WERI-Rb-1 (cell line): ENCODE measurements at regions not wholly inside any gene's neighbourhood (a gene's known extent, or its start where the extent isn't known, plus 50 kb on each side); places are given as distances from the start of the nearest gene placed in this dataset.
"Not testable (repeated sequence)": the region's sequence is repeated elsewhere in the genome, so short reads cannot be mapped to it uniquely, and the experiment has no call there.

Experiments
- DNase-seq: peaks from one replicate; pipeline ENCODE4 v3.0.0-alpha.2; 2020
- H3K27ac ChIP-seq: fragments of 250-450 bp; sonication (Bioruptor Pico); 2 replicates; pipeline ENCODE4 v1.5.1; 2020; ENCODE audit warnings: mild to moderate bottlenecking, moderate library complexity
- H3K27me3 ChIP-seq: fragments of 250-450 bp; sonication (Bioruptor Pico); 2 replicates; pipeline ENCODE4 v1.5.1; 2021; ENCODE audit warnings: mild to moderate bottlenecking, low read depth, moderate library complexity; ENCODE audit not compliant: insufficient read depth, severe bottlenecking
- H3K36me3 ChIP-seq: fragments of 250-450 bp; sonication (Bioruptor Pico); 2 replicates; pipeline ENCODE4 v1.5.1; 2020; ENCODE audit warnings: mild to moderate bottlenecking, moderate library complexity
- H3K4me3 ChIP-seq: 2 replicates; pipeline ENCODE4 v1.5.1; 2011; ENCODE audit warnings: low read depth, mild to moderate bottlenecking, control low read depth, low read length
- H3K9me3 ChIP-seq: fragments of 250-450 bp; sonication (Bioruptor Pico); 2 replicates; pipeline ENCODE4 v1.5.1; 2021; ENCODE audit warnings: mild to moderate bottlenecking, moderate library complexity; ENCODE audit not compliant: severe bottlenecking
- TF ChIP-seq, protein P1 (sequence below): IDR thresholded peaks from 2 replicates; pipeline ENCODE4 v1.5.1; 2011; ENCODE audit warnings: low read depth, mild to moderate bottlenecking, control low read depth, inconsistent platforms, low read length

DNA sequence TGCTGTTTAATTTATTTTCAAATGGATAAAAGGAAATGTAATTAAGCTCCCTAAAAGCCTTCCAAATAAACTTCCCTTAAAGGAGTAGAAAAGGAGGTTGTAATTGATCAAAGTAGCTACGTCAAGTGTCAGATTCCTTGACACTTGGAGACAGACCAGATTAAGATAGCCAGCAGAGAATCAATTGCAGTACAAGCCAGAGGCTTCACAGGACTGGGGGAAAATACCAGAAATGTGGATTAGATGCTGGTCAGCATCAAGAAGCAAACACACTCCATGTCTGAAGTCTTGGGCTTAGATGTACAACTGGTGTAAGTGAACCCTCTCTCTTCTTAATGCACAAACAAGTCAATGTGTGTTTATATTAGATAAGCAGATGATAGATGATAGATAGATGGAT lies 184.9 kb upstream of the TAS2R1 start:
- Histone ChIP-seq H3K27ac (no peak overlapping the region), H3K4me3 (no peak overlapping the region), H3K9me3 (no peaks in the 10 kb centered on the region), H3K27me3 (no peaks in the 10 kb centered on the region), H3K36me3 (no peaks in the 10 kb centered on the region)
- DNase-seq: no peak
- TF ChIP-seq, protein P1, sequence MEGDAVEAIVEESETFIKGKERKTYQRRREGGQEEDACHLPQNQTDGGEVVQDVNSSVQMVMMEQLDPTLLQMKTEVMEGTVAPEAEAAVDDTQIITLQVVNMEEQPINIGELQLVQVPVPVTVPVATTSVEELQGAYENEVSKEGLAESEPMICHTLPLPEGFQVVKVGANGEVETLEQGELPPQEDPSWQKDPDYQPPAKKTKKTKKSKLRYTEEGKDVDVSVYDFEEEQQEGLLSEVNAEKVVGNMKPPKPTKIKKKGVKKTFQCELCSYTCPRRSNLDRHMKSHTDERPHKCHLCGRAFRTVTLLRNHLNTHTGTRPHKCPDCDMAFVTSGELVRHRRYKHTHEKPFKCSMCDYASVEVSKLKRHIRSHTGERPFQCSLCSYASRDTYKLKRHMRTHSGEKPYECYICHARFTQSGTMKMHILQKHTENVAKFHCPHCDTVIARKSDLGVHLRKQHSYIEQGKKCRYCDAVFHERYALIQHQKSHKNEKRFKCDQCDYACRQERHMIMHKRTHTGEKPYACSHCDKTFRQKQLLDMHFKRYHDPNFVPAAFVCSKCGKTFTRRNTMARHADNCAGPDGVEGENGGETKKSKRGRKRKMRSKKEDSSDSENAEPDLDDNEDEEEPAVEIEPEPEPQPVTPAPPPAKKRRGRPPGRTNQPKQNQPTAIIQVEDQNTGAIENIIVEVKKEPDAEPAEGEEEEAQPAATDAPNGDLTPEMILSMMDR: no peak

DNA sequence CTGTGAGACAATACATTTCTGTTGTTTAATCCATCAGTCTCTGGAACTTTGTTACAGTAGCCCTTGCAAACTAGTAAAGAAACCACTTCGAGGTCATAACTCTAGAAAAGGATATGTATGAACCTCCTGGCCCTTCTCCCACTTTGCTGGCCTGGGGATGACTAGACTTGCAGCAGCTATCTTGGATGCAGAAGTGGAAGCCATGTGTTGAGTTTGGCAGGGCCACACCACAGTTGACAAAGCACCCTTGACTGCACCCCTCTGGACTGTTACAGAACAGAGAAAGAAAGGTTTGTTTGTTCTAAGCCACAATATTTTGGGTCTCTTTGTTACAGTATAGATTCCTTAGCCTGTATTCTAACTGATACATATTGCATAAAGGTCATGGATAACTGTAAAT lies 183.2 kb upstream of the TAS2R1 start:
- TF ChIP-seq, protein P1: no peak
- H3K4me3 ChIP-seq: no peak overlapping the region
- no peaks in the 10 kb centered on the region for H3K27me3 ChIP-seq
- no peak for DNase-seq
- no peak overlapping the region for H3K27ac ChIP-seq
- H3K9me3 ChIP-seq: no peaks in the 10 kb centered on the region
- H3K36me3 ChIP-seq: no peaks in the 10 kb centered on the region

DNA sequence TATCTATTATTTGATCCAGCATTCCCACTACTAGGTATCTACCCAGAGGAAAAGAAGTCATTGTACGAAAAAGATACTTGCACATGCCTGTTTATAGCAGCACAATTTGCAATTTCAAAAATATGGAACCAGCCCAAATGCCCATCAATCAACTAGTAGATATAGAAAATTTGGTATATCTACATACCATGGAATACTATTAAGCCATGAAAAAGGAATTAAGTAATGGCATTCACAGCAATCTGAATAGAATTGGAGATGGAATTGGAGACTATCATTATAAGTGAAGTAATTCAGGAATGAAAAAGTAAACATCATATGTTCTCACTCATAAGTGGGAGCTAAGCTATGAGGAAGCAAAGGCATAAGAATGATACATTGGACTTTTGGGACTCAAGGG lies 177.2 kb upstream of the TAS2R1 start:
- H3K9me3 ChIP-seq: not testable (repeated sequence)

DNA sequence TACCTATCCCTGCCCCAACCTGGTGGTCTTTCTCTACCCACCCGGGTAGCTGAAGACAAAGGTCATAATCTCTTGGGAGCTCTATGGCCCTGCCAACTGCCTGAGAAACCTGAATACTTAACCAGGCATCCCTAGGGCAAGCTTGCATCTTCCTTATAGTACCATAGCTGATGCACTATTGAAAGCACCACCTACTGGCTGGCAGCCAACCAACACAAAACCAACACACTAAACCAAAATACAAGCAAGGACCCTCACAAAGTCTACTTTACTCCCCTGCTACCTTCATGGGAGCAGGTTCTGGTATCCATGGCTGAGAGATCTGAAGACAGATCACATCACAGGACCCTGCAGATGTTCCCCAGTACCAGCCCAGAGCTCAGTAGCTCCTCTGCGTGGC lies 171.8 kb upstream of the TAS2R1 start:
- Histone ChIP-seq H3K27ac (no peak overlapping the region), H3K9me3 (no peaks in the 10 kb centered on the region), H3K4me3 (no peak overlapping the region), H3K27me3 (no peaks in the 10 kb centered on the region), H3K36me3 (no peaks in the 10 kb centered on the region)
- no peak for DNase-seq
- TF ChIP-seq, protein P1: no peak

More for the DNA sequence above, 177.2 kb upstream of the TAS2R1 start:
- H3K4me3 ChIP-seq, H3K27ac ChIP-seq, H3K36me3 ChIP-seq, DNase-seq, H3K27me3 ChIP-seq: not testable (repeated sequence)

DNA sequence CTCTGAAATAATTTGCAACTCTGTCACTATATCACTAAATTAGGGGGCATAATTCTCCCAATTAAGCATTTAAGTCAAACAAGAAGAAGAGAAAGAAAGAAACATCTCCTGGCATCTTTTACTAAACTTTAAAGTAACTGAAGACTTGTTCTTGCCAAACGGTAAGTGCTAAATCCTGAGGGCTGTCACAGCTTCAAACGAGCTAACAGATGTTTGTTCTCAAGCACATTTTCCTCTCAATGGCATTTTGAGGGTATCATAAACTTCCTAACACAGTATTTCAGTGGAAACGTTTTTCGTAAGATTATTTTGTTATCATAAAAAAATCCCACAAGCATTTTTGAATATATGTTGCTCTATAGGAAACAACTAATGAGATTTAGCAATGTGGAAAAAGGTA lies 169.5 kb upstream of the TAS2R1 start:
- no peak overlapping the region for H3K27ac ChIP-seq
- no peak overlapping the region for H3K4me3 ChIP-seq
- H3K27me3 ChIP-seq: no peaks in the 10 kb centered on the region
- no peaks in the 10 kb centered on the region for H3K36me3 ChIP-seq
- TF ChIP-seq, protein P1: no peak
- no peaks in the 10 kb centered on the region for H3K9me3 ChIP-seq
- DNase-seq: no peak

DNA sequence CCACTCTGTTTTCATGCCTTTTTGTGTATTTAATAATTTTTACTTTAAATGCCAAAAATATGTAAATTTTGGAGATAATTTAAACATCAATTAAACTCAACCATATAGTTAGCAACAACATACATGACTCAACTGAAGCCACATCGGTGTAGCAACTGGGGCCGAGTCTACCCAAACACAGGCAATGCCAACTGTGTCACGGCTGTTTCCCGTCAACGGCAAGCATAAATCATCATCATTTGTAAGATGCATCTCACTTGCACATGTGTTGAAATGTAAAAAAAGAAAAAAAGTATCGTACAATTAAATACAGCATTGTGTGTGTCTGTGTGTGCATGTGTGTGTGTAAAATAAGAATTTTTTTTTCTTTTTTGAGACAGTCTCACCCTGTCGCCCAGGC lies 160.1 kb upstream of the TAS2R1 start:
- TF ChIP-seq, protein P1: no peak
- H3K4me3 ChIP-seq: no peak overlapping the region
- no peaks in the 10 kb centered on the region for H3K27me3 ChIP-seq
- H3K9me3 ChIP-seq: no peaks in the 10 kb centered on the region
- no peaks in the 10 kb centered on the region for H3K36me3 ChIP-seq
- H3K27ac ChIP-seq: no peak overlapping the region
- no peak for DNase-seq
